IPS DF 4.7 (cell line): ENCODE measurements at regions not wholly inside any gene's neighbourhood (a gene's known extent, or its start where the extent isn't known, plus 50 kb on each side); places are given as distances from the start of the nearest gene placed in this dataset.
A peak's percentile ranks its signal among the peaks of the same experiment; 100 is the strongest.

ENCODE experiments used
- DNase-seq: peaks from one replicate; pipeline ENCODE4 v3.0.0-alpha.2; 2013; ENCODE audit warnings: low spot score; ENCODE audit errors: extremely low read depth

DNA sequence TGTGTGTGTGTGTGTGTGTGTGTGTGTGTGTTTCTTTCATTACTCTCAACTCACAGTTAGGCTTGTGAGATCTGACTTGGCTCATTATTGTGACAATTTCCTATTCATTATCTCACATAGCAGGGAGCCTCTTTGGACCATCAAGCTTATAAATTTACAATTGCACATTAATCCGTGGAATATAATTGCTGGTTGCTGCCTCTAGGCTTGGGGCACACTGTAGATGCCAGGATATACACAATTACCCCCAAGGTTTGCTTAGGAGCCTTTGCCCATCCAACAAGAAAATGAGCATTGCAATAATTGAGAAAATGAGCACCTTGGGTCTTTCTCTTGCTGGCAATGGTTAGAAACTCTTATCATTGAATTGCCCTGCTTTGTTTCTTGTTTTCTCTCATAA, 161.6 kb upstream of the DMRTA1 start:
- no peak for DNase-seq

DNA sequence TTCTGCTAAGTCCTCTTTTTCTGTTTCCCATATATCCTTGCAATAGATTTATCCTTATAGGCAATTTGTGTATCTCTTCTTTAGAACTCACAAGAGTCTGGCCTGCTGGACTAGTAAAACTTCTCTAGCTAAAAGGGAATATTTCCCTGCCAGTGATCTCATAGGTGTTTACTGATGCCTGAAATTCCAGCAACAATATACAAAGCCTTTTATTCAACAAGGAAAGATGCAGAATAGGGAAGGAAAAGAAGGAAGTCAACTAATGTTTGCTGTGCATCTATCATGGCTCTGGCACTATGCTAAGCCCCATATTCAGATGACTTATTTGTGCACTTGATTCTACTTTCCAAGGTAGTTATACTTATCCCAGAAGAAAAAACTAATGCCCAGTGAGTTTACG, 160.0 kb upstream of the DMRTA1 start:
- no peak for DNase-seq

- DNase-seq: no peak
These were observed 158.0 kb upstream of the DMRTA1 start for GRCh38 chr9:22288661-22289060.

DNA sequence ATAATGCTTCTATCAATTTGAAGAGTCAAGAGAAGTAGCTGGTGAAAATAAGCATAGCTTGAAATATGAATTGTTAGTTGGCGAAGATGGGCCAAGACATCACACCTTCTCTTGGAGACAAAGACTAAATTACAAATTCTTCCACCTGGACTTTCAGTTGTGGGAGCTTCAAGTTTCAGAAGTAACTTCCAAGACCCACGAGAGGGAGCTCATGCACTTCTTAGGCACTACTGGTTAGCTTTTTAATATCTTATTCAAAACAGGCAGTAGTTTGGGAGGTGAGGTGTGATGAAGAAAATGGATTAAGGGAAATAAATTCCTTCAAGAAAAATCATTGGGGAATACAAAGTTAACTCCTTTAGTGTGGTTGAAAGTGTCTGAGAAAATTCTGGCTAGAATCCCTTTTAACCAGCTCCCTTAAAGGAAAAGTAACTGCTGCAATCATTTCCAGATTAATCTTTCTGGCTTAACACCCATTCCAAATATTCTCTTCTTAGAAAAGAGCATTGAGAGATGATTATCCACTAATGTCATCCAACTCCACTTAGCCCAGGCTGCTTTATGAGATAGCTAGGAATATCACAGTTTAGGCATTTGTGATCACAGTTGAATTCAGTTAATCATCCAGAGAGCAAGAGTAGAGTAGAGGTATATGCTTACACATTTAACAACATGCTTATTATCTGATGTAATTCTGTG, 139.5 kb upstream of the DMRTA1 start:
- DNase-seq: peak; percentile 25

DNA sequence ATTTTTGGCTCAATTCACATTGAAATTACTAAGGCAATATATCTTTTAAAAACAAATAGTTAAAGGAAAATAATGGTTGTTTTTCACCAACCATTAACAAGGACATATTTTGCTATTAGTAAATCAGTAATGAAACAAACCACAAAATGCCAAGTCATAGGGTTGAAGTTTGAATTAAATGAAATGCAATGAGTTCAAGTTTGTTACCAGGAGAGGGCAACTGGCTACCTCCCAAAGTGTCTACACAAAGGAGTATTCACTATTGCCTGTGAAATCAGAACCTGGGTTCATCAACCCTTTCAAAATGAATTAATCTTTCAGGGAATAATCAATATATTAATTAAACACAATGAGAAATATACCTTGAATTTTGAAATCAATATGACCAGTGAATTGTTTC, 138.4 kb upstream of the DMRTA1 start:
- DNase-seq: no peak

- no peak for DNase-seq
These were observed 130.0 kb upstream of the DMRTA1 start for GRCh38 chr9:22316645-22317044.

- no peak for DNase-seq
These were observed 115.1 kb upstream of the DMRTA1 start for GRCh38 chr9:22331533-22331932.

GRCh38 chr9:22332202-22332601, 114.4 kb upstream of the DMRTA1 start:
- no peak for DNase-seq

- DNase-seq: no peak
These were observed 109.4 kb upstream of the DMRTA1 start for GRCh38 chr9:22337261-22337660.

- DNase-seq: no peak
These were observed 104.0 kb upstream of the DMRTA1 start for GRCh38 chr9:22342491-22343217.

GRCh38 chr9:22343218-22343611, 103.4 kb upstream of the DMRTA1 start:
- no peak for DNase-seq

DNA sequence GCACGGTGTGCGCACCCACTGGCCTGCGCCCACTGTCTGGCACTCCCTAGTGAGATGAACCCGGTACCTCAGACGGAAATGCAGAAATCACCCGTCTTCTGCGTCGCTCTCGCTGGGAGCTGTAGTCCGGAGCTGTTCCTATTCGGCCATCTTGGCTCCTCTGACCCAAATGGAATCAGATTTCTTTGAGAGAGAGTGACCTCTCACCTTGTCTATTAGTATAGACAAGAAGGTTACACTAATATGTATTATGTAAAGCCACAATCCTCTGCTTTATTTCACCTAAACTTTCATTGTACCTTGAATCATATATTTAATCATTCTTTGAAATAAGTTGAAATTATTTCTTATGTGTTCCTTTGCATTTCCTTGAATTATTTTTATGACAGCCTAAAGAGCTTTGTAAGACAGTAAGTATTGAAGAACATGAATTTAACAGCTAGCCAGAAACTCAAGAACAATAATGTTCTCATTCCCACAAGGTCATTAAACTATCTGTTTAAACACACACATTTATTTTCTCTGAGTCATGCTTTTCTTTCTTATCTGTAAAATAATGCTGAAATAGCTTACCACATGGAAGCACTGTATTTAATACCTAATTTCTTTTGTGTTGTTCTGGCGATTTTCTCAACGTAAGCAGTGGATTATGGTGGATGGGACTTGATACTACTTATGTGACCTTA, 91.8 kb upstream of the DMRTA1 start:
- no peak for DNase-seq

DNA sequence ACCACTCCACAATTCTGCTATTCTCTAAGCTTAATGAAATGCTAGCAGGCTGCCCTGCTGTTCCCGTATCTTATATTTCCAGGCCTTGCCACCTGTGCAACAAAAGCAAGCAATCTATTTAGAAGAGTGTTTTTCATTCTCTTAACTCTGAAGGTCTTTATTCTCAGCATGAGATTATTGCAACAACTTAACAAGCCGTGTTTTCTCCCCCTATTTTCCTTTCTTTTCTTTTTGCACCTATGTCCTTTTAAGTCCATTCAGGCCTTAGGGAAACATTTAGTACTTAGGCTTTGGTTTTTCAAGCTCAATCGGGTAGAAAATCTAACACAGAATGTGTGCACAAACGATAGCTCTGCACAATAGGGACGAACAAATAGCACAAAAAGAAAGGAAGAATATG, 89.6 kb upstream of the DMRTA1 start:
- no peak for DNase-seq

DNA sequence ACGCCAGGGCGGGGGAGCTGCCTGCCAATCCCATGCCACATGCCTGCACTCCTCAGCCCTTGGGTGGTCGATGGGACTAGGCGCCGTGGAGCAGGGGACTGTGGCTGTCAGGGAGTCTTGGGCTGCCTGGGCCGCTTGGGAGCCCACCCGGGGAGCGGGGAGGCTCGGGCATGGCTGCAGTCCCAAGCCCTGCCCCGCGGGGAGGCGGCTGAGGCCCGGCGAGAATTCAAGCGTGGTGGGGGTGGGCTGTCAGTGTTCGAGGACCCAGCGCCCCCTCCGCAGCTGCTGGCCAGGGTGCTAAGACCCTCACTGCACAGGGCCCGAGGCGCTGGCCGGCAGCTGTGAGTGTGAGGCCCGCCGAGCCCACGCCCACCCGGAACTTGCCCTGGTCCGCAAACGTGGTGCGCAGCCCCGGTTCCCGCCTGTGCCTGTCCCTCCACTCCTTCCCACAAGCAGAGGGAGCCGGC, 83.2 kb upstream of the DMRTA1 start:
- no peak for DNase-seq

- DNase-seq: no peak
These were observed 73.0 kb upstream of the DMRTA1 start for GRCh38 chr9:22373636-22374035.

- no peak for DNase-seq
These were observed 72.6 kb upstream of the DMRTA1 start for GRCh38 chr9:22374051-22374450.

DNA sequence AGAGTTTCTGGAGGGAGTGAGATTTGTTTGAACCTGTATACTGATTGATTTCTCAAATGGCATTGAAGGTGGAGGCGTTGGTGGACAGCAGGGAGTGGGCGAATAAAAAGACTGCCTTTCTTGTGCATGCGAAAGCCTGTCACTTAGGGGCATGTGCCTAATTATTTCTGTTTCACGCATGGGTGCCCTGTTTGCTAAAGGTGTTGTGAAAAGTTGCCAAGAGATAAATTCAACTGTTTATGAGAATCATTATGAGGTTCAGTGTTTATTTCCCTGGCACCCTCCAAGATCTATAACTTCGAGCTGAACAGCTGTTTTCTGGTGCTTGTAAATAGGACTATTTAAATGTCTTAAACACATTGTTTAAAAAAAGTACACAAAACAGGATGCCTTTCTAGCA, 67.4 kb upstream of the DMRTA1 start:
- DNase-seq: no peak

DNA sequence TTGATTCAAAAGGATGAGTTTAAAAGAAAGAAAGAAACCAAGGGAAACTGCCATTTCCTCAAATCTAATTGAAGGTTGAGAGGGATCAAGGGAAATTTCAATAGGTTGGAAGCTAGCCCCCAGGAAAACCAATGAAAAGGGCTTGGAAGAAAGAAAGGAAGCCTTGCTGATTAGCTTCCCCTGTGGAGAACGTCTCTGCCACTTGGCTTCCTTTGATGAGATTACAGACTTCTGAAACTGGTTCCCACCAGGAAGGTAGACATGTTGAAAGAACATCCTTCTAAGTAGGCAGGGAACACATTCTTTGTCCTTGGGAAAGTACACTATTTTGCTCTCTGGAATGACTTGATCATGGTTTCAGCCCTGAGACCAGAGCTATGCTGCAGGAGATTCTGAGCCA, 65.5 kb upstream of the DMRTA1 start:
- no peak for DNase-seq

DNA sequence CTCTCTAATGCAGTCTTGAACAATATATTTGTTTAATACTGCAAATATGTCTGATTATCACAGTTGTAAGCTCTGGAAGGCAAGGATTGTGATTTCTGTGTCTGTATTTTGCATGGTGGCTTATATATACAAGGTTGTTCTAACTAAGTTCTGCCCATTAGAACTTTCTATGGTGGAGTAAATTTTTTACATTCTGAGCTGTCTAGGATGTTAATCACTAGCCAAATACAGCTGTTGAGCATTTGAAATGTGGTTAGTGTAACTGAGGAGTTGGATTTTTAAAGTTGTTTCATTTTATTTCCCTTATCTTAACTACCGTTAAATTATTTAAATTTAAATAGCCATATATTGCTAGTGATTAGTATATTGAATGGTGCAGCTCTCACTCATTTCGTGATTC, 64.3 kb upstream of the DMRTA1 start:
- DNase-seq: no peak

DNA sequence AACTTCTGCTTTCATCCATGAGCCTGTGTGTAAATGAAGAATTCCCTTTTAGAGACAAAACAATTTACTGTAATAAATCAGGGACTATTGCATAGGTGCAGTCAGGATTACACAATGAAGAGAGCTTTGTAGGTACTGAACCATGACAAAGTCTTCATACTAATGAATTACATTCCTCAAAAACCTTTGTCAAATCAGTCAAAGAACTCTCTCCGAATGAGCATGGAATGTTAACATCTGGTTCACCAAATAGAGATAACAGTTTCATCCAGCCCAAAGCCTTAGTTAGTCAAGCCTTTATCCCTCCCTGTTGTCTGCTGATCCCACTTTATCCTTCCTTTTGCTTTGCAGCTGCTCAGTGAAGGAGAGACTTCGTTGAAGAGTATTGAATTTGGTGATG, 62.9 kb upstream of the DMRTA1 start:
- DNase-seq: no peak

GRCh38 chr9:22389271-22389670, 57.4 kb upstream of the DMRTA1 start:
- no peak for DNase-seq

GRCh38 chr9:22392523-22392922, 54.1 kb upstream of the DMRTA1 start:
- no peak for DNase-seq
